IMR-90 (cell line): ENCODE measurements at regions not wholly inside any gene's neighbourhood (a gene's known extent, or its start where the extent isn't known, plus 50 kb on each side); places are given as distances from the start of the nearest gene placed in this dataset.

Experiments used
- ATAC-seq: fragments of 200-7000 bp; cut with Tn5 transposase; 2 replicates; pipeline ENCODE4 v1.9.1; 2020; ENCODE audit warnings: low read depth, mild to moderate bottlenecking, moderate library complexity
- BruUV-seq: library from RNA; stranded (reverse); fragments of 400-500 nt; replicated peaks from 2 replicates; lab custom pipeline; 2021; lab: Mats Ljungman, UMichigan
- CTCF ChIA-PET: fragments of 300-600 bp; formaldehyde crosslinking; extraction: SDS; loops from one replicate; lab custom pipeline; 2021; ENCODE audit warnings: antibody characterized with exemption; lab: Yijun Ruan, JAX
- POLR2A ChIA-PET: fragments of 300-600 bp; sonication (Branson Sonifier 250); formaldehyde crosslinking; loops from one replicate; lab custom pipeline; 2022; ENCODE audit warnings: antibody characterized with exemption; ENCODE audit not compliant: unreplicated experiment; lab: Charles Lee
- DNase-seq: peaks from one replicate; pipeline ENCODE4 v3.0.0; 2013
- H2AFZ ChIP-seq: replicated peaks from 2 replicates; pipeline ENCODE3; 2013; ENCODE audit warnings: low read length, mild to moderate bottlenecking; ENCODE audit not compliant: poor library complexity
- H2AK5ac ChIP-seq: 2 replicates; pipeline ENCODE4 v1.6.1; 2013; ENCODE audit warnings: low read depth, low read length, inconsistent platforms
- H2AK9ac ChIP-seq: replicated peaks from 2 replicates; pipeline ENCODE3; 2013; ENCODE audit warnings: mild to moderate bottlenecking, low read depth, low read length, moderate library complexity; ENCODE audit not compliant: poor library complexity
- H2BK120ac ChIP-seq: 2 replicates; pipeline ENCODE4 v1.6.1; 2013; ENCODE audit warnings: low read depth, low read length, inconsistent platforms
- H2BK15ac ChIP-seq: 3 replicates; pipeline ENCODE4 v1.6.1; 2013; ENCODE audit warnings: low read depth, low read length, inconsistent platforms
- H2BK20ac ChIP-seq: 2 replicates; pipeline ENCODE4 v1.6.1; 2013; ENCODE audit warnings: low read depth, mild to moderate bottlenecking, inconsistent platforms, low read length, moderate library complexity
- H2BK5ac ChIP-seq: 2 replicates; pipeline ENCODE4 v1.6.1; 2013; ENCODE audit warnings: mild to moderate bottlenecking, low read depth, low read length, inconsistent platforms; ENCODE audit not compliant: poor library complexity, severe bottlenecking
- H3K14ac ChIP-seq: replicated peaks from 2 replicates; pipeline ENCODE4 v1.6.1; 2013; ENCODE audit warnings: low read depth, low read length, inconsistent platforms
- H3K18ac ChIP-seq: 2 replicates; pipeline ENCODE4 v1.6.1; 2013; ENCODE audit warnings: low read depth, low read length, control low read depth
- H3K23ac ChIP-seq: 2 replicates; pipeline ENCODE4 v1.6.1; 2013; ENCODE audit warnings: low read depth, low read length, inconsistent platforms
- H3K27ac ChIP-seq: 2 replicates; pipeline ENCODE4 v1.5.1; 2013; ENCODE audit warnings: mild to moderate bottlenecking, control low read depth, low read length; ENCODE audit not compliant: insufficient read depth
- H3K27me3 ChIP-seq: 2 replicates; pipeline ENCODE4 v1.6.1; 2013; ENCODE audit warnings: low read length; ENCODE audit not compliant: control insufficient read depth, insufficient read depth
- H3K36me3 ChIP-seq: 2 replicates; pipeline ENCODE4 v1.6.1; 2013; ENCODE audit warnings: low read length, mixed read lengths; ENCODE audit not compliant: control insufficient read depth, insufficient read depth
- H3K4ac ChIP-seq: 2 replicates; pipeline ENCODE4 v1.6.1; 2013; ENCODE audit warnings: low read depth, low read length, inconsistent platforms
- H3K4me1 ChIP-seq: 2 replicates; pipeline ENCODE4 v1.6.1; 2013; ENCODE audit warnings: low read length, mixed read lengths; ENCODE audit not compliant: control insufficient read depth, insufficient read depth
- H3K4me2 ChIP-seq: 2 replicates; pipeline ENCODE4 v1.6.1; 2013; ENCODE audit warnings: low read depth, mild to moderate bottlenecking, control low read depth, low read length, moderate library complexity
- H3K4me3 ChIP-seq: 2 replicates; pipeline ENCODE4 v1.5.1; 2013; ENCODE audit warnings: low read depth, mild to moderate bottlenecking, control low read depth, low read length, moderate library complexity; ENCODE audit not compliant: insufficient read depth
- H3K56ac ChIP-seq: 2 replicates; pipeline ENCODE4 v1.6.1; 2013; ENCODE audit warnings: low read length, inconsistent platforms; ENCODE audit not compliant: insufficient read depth; ENCODE audit errors: extremely low read depth
- H3K79me1 ChIP-seq, 2 experiments: 2 replicates each; pipeline ENCODE4 v1.6.1; 2013; ENCODE audit warnings: low read length in 2 of 2, inconsistent platforms in 1 of 2, low read depth in 1 of 2
- H3K9ac ChIP-seq: 2 replicates; pipeline ENCODE4 v1.6.1; 2013; ENCODE audit warnings: low read depth, low read length, control low read depth
- H3K9me1 ChIP-seq: 2 replicates; pipeline ENCODE4 v1.6.1; 2013; ENCODE audit warnings: low read length, inconsistent platforms; ENCODE audit not compliant: insufficient read depth
- H3K9me3 ChIP-seq: 2 replicates; pipeline ENCODE4 v1.6.1; 2013; ENCODE audit warnings: low read length; ENCODE audit not compliant: control insufficient read depth, insufficient read depth
- H4K20me1 ChIP-seq: 2 replicates; pipeline ENCODE4 v1.6.1; 2013; ENCODE audit warnings: low read length, inconsistent platforms; ENCODE audit not compliant: insufficient read depth
- H4K5ac ChIP-seq: 2 replicates; pipeline ENCODE4 v1.6.1; 2013; ENCODE audit warnings: mild to moderate bottlenecking, low read depth, low read length, control low read depth
- H4K8ac ChIP-seq, 2 experiments: 2 replicates each; pipeline ENCODE4 v1.6.1; 2013; ENCODE audit warnings: low read depth in 2 of 2, low read length in 2 of 2, control low read depth in 1 of 2, inconsistent platforms in 1 of 2
- H4K91ac ChIP-seq: 2 replicates; pipeline ENCODE4 v1.6.1; 2013; ENCODE audit warnings: low read depth, low read length, inconsistent platforms; ENCODE audit not compliant: insufficient read depth
- CEBPB ChIP-seq: IDR thresholded peaks from 2 replicates; pipeline ENCODE4 v1.6.1; 2012; ENCODE audit warnings: low read depth, low read length, improper control_type of control experiment
- CHD1 ChIP-seq: IDR thresholded peaks from 2 replicates; pipeline ENCODE4 v1.6.1; 2012; ENCODE audit warnings: low read depth, low read length, improper control_type of control experiment
- MAFK ChIP-seq: IDR thresholded peaks from 2 replicates; pipeline ENCODE4 v1.6.1; 2012; ENCODE audit warnings: low read depth, low read length, improper control_type of control experiment
- MAZ ChIP-seq: IDR thresholded peaks from 2 replicates; pipeline ENCODE4 v1.6.1; 2012; ENCODE audit warnings: low read depth, mild to moderate bottlenecking, low read length, improper control_type of control experiment, moderate library complexity, borderline replicate concordance
- NFE2L2 ChIP-seq: fragments of 150-350 bp; IDR thresholded peaks from 2 replicates; pipeline ENCODE4 v1.6.1; 2016; ENCODE audit warnings: low read depth, mild to moderate bottlenecking, low read length
- RCOR1 ChIP-seq: IDR thresholded peaks from 2 replicates; pipeline ENCODE4 v1.6.1; 2012; ENCODE audit warnings: mild to moderate bottlenecking, low read length, improper control_type of control experiment; ENCODE audit not compliant: insufficient replicate concordance
- WGBS, 2 experiments: methylation state at CpG; one replicate each; pipeline versions ENCODE4 v1.1.5 to v1.1.7; 2013; ENCODE audit warnings: missing lambda C conversion rate in 2 of 2; ENCODE audit not compliant: insufficient read length in 1 of 2; ENCODE audit errors: extremely low coverage in 2 of 2; 5-methylcytosine and 5-hydroxymethylcytosine counted together
- dilution Hi-C: fragments of 300-500 bp; cut with HindIII; formaldehyde crosslinking; loops from one replicate; pipeline ENCODE4 v1.14.3; 2018; ENCODE audit warnings: low sequenced_read_pairs; ENCODE audit not compliant: unreplicated experiment
- in situ Hi-C: fragments of 300-500 bp; cut with MboI; formaldehyde crosslinking; loops from 3 replicates; pipeline ENCODE4 v1.14.3; 2019; ENCODE audit warnings: low sequenced_read_pairs, inconsistent platforms, mixed read lengths
- intact Hi-C: fragments of 100-400 bp; cut with micrococcal nuclease; formaldehyde crosslinking; loops from 2 replicates; pipeline ENCODE4 v1.10.0; 2022
- TF ChIP-seq, protein P1 (sequence below): conservative IDR thresholded peaks from 2 replicates; pipeline ENCODE4 v1.5.1; 2012; ENCODE audit warnings: mild to moderate bottlenecking, low read depth, low read length, improper control_type of control experiment
- TF ChIP-seq, protein P2 (sequence below): fragments of 150-350 bp; IDR thresholded peaks from 2 replicates; pipeline ENCODE4 v1.6.1; 2016; ENCODE audit warnings: low read depth, mild to moderate bottlenecking, low read length, moderate library complexity, borderline replicate concordance

- H3K18ac ChIP-seq: no peak overlapping the region
- no peak overlapping the region for H3K4me3 ChIP-seq
- H2AFZ ChIP-seq: no peak overlapping the region
- no peak overlapping the region for H3K4ac ChIP-seq
- no peaks in the 10 kb centered on the region for H4K20me1 ChIP-seq
- POLR2A ChIA-PET: no interaction called here
- no peaks in the 10 kb centered on the region for H3K36me3 ChIP-seq
- peaks cover 2% of the 10 kb centered on the region for H3K9me3 ChIP-seq
- no peak overlapping the region for H3K23ac ChIP-seq
- H2BK120ac ChIP-seq: no peak overlapping the region
- H2BK15ac ChIP-seq: no peak overlapping the region
- TF ChIP-seq CHD1 (no peak), MAFK (no peak), RCOR1 (no peak), NFE2L2 (no peak), CEBPB (no peak), MAZ (no peak)
- TF ChIP-seq, protein P1, sequence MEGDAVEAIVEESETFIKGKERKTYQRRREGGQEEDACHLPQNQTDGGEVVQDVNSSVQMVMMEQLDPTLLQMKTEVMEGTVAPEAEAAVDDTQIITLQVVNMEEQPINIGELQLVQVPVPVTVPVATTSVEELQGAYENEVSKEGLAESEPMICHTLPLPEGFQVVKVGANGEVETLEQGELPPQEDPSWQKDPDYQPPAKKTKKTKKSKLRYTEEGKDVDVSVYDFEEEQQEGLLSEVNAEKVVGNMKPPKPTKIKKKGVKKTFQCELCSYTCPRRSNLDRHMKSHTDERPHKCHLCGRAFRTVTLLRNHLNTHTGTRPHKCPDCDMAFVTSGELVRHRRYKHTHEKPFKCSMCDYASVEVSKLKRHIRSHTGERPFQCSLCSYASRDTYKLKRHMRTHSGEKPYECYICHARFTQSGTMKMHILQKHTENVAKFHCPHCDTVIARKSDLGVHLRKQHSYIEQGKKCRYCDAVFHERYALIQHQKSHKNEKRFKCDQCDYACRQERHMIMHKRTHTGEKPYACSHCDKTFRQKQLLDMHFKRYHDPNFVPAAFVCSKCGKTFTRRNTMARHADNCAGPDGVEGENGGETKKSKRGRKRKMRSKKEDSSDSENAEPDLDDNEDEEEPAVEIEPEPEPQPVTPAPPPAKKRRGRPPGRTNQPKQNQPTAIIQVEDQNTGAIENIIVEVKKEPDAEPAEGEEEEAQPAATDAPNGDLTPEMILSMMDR: no peak
- TF ChIP-seq, protein P2, sequence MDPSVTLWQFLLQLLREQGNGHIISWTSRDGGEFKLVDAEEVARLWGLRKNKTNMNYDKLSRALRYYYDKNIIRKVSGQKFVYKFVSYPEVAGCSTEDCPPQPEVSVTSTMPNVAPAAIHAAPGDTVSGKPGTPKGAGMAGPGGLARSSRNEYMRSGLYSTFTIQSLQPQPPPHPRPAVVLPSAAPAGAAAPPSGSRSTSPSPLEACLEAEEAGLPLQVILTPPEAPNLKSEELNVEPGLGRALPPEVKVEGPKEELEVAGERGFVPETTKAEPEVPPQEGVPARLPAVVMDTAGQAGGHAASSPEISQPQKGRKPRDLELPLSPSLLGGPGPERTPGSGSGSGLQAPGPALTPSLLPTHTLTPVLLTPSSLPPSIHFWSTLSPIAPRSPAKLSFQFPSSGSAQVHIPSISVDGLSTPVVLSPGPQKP: no peak
- ATAC-seq (no peak), DNase-seq (no peak)
- H2AK5ac ChIP-seq: no peak overlapping the region
- BruUV-seq: no TSS peak
- dilution Hi-C loops: no loop called here
- H4K91ac ChIP-seq: no peak overlapping the region
- H3K27me3 ChIP-seq: peaks cover 79% of the 10 kb centered on the region
- 83% methylated on average over 2 of the region's 6 CpGs; no CpG with 5 or more reads in 1 of the 2 experiments for WGBS, 2 experiments
- no peak overlapping the region for H4K5ac ChIP-seq
- no peak overlapping the region for H3K14ac ChIP-seq
- in situ Hi-C loops: no loop called here
- intact Hi-C loops: no loop called here
- H3K79me1 ChIP-seq: no peaks in the 10 kb centered on the region
- no peak overlapping the region for H4K8ac ChIP-seq
- CTCF ChIA-PET: no interaction called here
- H2BK20ac ChIP-seq: no peak overlapping the region
- H3K9ac ChIP-seq: no peak overlapping the region
- H3K56ac ChIP-seq: no peak overlapping the region
- H3K9me1 ChIP-seq: no peaks in the 10 kb centered on the region
- H3K4me1 ChIP-seq: no peaks in the 10 kb centered on the region
- H2AK9ac ChIP-seq: no peak overlapping the region
- no peak overlapping the region for H2BK5ac ChIP-seq
- no peak overlapping the region for H3K27ac ChIP-seq
- no peak overlapping the region for H3K4me2 ChIP-seq
Observed at GRCh38 chr21:38651570-38651969, 153.3 kb upstream of the ERG start.
